Midbrain (tissue), 1 donor: ENCODE measurements at regions not wholly inside any gene's neighbourhood (a gene's known extent, or its start where the extent isn't known, plus 50 kb on each side); places are given as distances from the start of the nearest gene placed in this dataset.
"Not testable (repeated sequence)": the region's sequence is repeated elsewhere in the genome, so short reads cannot be mapped to it uniquely, and the experiment has no call there.

Experiments used
- DNase-seq: peaks from one replicate; lab custom pipeline; 2025; lab: John Stamatoyannopoulos, UW

DNA sequence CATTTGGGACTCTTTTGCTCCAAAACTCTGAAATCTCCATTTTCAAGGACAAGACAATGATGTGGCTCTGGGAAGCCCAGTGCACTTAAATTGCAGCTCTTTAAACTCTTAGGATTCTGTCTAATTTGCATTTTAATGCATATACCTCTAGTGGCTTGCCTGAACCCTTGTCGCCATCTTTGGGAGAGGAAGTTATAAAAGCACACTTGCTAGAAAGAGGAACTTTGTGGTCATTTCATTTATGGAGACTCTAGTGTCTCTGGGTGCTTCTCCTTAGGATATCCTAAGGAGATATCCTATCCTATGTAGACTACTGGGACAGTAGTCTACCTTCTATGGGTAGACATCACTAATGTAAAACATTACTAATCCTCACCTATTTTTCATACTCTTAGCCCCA is 77.3 kb upstream of the SLC1A3 start:
- no peak for DNase-seq

DNA sequence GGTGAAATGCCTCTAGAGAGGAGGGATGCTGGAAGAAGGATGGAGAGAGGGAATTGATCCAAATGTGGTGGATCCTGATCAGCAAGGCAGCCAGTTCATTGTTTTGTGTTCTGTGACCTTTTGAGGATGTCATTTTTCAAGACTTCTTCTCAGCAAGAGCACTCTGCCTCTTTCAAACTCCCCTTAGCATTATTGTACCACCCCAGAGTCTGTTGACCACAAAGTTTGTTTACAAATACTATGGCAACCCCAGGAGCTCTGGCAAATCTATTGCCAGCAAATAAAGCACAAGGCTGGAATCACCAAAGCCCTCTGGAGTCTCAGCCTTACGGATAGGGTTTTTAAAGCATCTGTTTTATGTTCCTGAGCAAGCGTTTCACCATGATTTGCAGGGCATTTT is 76.2 kb upstream of the SLC1A3 start:
- DNase-seq, result no peak

DNA sequence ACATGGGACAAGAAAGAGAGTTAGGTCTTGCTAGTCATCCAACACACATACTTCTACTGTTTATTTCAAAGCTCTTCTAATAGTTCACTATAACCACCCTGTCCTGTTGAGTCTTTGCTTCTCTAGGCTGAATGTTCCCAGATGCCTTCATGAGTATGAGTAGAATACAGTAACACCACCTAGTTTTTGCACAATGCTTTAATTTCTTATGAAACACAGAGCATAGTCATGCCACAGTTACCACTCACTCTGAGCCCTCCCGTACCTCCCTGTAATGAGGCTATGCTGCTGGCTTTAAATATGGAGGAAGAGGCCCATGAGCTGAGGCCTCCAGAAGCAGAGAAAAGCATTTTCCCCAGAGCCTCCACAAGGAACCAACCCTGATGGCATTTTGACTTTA is 75.0 kb upstream of the SLC1A3 start:
- DNase-seq, result no peak

DNA sequence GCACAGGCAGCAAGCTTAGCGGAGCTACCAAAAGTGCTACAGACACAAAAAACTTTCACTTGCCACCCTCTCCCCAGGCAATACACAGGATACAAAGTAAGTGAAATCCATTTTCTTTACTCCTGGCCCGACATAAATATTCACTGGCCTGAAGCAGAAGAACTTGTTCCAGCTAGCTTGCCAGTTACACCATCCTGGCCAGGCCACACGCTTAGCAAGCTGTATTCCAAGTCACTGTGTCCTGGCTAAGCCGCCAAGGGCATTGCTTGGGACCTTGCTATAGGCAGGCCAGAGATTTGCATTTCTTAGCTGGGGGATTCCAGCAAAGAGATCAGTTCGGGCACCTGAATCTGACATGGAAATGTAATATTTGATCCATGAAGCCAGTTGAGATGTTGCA is 71.0 kb upstream of the SLC1A3 start:
- DNase-seq, result peak; percentile 26

DNA sequence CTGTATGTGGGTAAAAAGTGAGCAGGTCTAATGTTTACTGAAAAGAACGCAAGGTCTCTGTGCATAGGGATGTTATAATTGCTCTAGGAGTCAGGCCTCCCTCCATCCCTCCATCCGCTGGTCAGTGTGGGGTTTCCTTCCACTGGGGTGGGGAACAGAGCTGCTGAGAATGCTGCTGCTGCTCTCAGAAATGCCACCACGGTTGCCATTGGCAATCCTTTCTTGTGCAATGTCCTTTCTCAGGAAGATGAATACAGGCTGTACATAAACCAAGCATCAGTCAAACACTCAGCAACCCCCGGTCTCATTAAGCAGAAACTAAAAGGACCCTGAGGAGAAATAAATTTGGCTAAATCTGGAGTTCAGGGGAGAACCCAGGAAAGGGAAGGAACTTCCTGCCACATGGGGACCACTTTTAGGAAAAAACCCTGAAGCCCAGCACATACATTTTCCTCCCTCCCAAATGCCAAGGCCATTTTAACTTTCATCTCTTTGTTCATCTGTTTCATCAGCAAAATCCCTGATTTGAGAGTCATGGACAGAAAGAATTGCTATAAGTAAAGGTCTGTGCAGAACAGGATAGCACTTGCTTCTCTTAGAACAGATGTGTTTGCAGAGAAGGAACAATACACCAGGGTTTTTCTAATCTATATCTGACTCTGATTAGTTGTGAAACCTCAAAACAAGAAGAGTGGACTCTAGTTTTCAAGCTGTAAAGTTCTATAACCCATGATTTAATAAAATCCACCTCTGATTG is 70.4 kb upstream of the SLC1A3 start:
- no peak for DNase-seq

DNA sequence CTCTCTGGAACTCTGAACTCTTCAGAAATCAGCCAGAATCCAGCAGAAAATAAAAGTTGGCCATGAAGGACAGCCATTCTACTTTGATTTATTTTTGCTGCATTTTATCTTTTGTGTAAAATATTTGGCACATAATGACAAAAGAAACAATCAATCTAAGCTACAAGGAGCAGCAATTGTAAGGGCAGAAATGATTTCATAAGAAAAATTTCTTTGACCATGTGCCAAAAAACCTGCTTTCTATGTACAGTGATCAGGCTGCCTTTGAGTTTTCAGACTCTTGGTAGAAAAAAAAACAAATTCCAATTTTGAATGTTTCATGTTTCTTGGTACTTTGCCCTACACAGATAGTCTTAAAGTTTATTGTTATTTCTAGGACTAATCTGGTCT is 69.8 kb upstream of the SLC1A3 start:
- DNase-seq, result no peak

DNA sequence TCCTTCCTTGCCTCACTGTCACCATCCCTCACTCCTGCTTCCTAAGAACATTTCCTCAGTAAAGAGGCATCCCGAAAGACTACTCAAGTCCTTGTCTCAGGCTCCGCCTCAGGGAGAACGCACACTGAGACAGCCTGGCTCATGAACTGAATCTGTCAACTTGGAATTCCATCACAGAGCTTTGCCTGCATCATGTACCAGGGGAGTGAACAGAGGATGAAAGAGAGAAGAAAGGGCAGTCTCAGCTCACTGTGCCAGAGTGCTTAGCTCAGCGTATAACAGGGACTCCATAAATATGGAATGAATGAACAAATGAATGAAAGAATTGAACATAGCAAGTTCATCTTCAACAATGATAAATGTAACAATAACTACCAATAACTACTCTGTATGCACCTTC is 68.7 kb upstream of the SLC1A3 start:
- DNase-seq, result no peak

DNA sequence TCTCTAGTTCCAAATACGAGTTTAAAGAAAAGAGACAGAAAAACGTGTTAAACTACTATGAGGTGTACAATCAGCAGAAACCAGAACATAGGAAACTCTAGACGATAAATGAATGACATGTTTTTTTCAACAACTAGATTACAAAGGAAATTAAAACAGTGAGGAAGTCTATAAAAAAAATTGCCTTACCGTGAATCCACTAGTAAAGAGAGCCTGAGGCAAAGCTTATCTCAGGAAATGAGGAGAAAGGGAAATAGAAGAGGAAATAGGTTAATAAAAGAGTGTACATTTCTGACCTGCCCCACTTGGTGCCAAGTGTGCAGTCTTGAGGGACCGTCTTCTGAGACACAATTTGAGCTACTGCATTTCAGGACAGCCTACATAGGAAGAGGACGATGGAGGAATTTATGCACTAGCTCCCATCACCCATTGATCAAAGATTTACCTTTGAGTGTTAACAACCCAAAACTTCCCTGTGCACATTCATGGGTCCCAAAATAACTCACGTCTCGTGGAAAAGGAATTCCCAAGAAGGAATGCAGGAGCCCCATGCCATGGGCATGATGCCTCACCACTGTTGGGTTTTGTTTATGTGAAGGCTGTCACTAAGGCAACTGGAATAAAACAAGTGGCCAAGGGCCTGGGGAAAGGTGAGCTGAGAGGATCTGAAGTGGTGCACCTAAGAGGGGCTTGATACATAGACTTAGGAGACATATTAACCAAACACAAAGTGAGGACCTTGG is 53.6 kb upstream of the SLC1A3 start:
- DNase-seq, result no peak

DNA sequence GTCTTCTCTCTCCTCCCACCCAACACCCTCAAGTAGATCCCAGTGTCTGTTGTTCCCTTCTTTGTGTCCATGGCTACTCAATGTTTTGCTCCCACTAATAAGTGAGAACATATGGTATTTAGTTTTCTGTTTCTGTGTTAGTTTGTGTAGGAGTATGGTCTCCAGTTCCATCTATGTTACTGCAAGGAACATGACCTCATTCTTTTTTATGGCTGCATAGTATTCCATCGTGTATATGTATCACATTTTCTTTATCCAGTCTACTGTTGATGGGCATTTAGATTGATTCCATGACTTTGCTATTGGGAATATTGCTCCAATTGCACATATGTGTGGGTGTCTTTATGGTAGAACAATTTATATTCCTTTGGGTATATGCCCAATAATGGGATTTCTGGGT is 51.4 kb upstream of the SLC1A3 start:
- not testable (repeated sequence) for DNase-seq
